ENCODE measurements at regions not wholly inside any gene's neighbourhood (a gene's known extent, or its start where the extent isn't known, plus 50 kb on each side); places are given as distances from the start of the nearest gene placed in this dataset.
"Not testable (repeated sequence)": the region's sequence is repeated elsewhere in the genome, so short reads cannot be mapped to it uniquely, and the experiment has no call there.

DNA sequence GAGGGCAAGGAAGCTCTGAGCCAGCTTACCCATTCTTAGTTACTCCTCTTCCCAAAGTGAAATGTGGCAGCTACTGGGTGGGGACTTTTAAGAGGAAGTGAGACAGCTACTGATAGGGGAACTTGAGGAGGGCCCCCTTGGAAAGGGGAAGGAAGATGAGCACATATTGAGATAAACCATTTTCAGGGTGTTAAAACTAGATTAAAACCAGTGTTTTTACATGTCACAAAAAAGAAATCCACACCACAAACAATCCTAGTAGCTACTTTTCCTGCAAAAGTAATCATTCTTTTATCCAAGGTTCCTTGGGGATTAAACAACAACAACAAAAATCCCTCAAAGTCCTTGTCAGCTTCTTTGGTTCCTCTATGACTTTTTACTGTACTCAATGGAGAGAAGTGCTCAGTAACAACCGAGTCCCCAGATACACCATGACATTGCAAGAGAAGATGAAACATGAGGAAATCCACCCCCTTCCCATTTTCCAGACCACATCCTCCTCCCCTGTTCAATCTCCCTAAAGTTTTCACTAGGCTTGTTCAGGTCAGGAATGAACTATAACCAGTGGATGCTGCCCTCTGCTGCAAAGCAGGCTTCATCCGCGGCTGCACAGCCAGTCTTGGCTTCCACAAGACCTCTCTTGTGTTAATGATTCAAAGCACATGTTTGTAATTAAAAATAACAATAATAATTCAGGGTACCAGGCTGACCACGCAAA is 113.5 kb upstream of the TMEM164 start:
- Histone ChIP-seq H3K27ac (ENCODE audit: low read depth in 2 of 2, low read length in 2 of 2) (no peak overlapping the region), H3K9me3 (ENCODE audit: control insufficient read depth in 2 of 3, insufficient read depth in 1 of 3, low read length in 3 of 3) (no peaks in the 10 kb centered on the region), H3K4me3 (ENCODE audit: low read length in 3 of 3) (no peak overlapping the region), H3K27me3 (ENCODE audit: control insufficient read depth, insufficient read depth, low read length) (no peaks in the 10 kb centered on the region), H3K9ac (ENCODE audit: low read length in 3 of 3) (no peak overlapping the region), H3K36me3 (ENCODE audit: control insufficient read depth in 2 of 3, insufficient read depth in 3 of 3, low read length in 3 of 3) (no peaks in the 10 kb centered on the region), H3K4me1 (ENCODE audit: control insufficient read depth in 2 of 3, insufficient read depth in 2 of 3, low read depth in 1 of 3, low read length in 3 of 3) (no peaks in the 10 kb centered on the region)
- DNase-seq = peak in 3 of 5 donors; percentile 18 to 35 (median 32)
- TF ChIP-seq, protein P1, sequence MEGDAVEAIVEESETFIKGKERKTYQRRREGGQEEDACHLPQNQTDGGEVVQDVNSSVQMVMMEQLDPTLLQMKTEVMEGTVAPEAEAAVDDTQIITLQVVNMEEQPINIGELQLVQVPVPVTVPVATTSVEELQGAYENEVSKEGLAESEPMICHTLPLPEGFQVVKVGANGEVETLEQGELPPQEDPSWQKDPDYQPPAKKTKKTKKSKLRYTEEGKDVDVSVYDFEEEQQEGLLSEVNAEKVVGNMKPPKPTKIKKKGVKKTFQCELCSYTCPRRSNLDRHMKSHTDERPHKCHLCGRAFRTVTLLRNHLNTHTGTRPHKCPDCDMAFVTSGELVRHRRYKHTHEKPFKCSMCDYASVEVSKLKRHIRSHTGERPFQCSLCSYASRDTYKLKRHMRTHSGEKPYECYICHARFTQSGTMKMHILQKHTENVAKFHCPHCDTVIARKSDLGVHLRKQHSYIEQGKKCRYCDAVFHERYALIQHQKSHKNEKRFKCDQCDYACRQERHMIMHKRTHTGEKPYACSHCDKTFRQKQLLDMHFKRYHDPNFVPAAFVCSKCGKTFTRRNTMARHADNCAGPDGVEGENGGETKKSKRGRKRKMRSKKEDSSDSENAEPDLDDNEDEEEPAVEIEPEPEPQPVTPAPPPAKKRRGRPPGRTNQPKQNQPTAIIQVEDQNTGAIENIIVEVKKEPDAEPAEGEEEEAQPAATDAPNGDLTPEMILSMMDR (IDR thresholded peaks at IDR 0.05; ENCODE audit: borderline replicate concordance, extremely low read depth, insufficient read depth) = no peak
- no peak for FAIRE-seq
- intact Hi-C loops (cut with DNase I) = loop anchor here (10.0 kb wide), 1 partner anchor 405 kb away; the partner anchor contains the start of gene GUCY2F

DNA sequence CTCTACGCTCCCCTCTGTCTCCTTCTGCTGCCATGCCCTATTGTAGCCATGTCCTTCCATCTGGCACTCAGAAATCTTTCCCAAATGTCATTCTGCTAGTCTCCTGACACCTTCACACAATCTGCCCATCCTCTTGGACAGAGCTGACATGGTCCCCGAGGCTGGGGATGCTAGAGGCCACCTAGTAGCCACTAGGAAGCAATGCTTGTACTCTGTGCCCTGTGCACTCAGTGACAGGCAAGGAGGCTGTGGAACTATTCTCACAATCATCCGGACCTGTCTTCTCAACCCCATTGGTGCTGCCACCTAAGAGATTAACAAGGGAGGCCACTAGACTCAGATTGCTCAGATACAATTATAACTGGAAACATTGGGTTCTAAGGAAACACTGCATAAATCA is 112.6 kb upstream of the TMEM164 start:
- no peak overlapping the region for H3K27ac ChIP-seq (ENCODE audit: low read depth in 2 of 2, low read length in 2 of 2)
- H3K36me3 ChIP-seq (ENCODE audit: control insufficient read depth in 2 of 3, insufficient read depth in 3 of 3, low read length in 3 of 3) = no peaks in the 10 kb centered on the region
- intact Hi-C loops (cut with DNase I) = no loop called here

DNA sequence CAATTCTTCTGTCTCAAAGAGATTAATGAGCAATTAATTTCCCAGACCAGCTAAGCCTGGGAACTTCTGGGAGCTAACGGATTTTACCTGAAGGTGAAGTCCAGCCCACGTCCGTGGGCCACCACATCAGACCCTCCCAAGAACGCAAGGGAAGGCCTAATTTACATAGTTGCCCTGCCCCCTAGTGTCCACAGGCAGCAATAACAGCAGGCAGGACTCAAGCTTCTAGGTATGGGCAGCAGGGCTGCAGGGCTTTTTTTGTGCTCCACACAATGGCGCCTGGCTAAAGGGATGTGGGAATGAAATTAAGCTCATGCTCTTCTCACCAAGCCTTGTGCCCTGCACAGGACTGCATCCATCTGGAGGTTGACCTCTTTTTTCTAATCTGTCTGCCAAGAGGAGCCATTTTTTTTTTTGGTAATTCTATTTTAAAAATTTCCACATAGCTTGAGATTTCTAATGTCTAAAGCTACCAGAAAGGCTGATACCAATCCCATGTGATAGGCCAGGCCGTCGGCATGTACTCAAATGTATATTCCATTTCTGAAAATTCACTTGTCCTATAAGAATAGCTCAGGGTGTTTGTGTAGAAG is 111.9 kb upstream of the TMEM164 start:
- FAIRE-seq = no peak
- Histone ChIP-seq H3K36me3 (ENCODE audit: control insufficient read depth in 2 of 3, insufficient read depth in 3 of 3, low read length in 3 of 3) (no peaks in the 10 kb centered on the region), H3K27me3 (ENCODE audit: control insufficient read depth, insufficient read depth, low read length) (no peaks in the 10 kb centered on the region), H3K27ac (ENCODE audit: low read depth in 2 of 2, low read length in 2 of 2) (no peak overlapping the region), H3K4me1 (ENCODE audit: control insufficient read depth in 2 of 3, insufficient read depth in 2 of 3, low read depth in 1 of 3, low read length in 3 of 3) (no peaks in the 10 kb centered on the region), H3K9me3 (ENCODE audit: control insufficient read depth in 2 of 3, insufficient read depth in 1 of 3, low read length in 3 of 3) (no peaks in the 10 kb centered on the region), H3K9ac (ENCODE audit: low read length in 3 of 3) (no peak overlapping the region), H3K4me3 (ENCODE audit: low read length in 3 of 3) (no peak overlapping the region)
- TF ChIP-seq, protein P1 (IDR thresholded peaks at IDR 0.05; ENCODE audit: borderline replicate concordance, extremely low read depth, insufficient read depth) = peak; percentile 69
- intact Hi-C loops (cut with DNase I) = no loop called here
- DNase-seq = peak in 4 of 5 donors; percentile 62 to 81 (median 70)

More for the DNA sequence above, 112.6 kb upstream of the TMEM164 start:
- no peaks in the 10 kb centered on the region for H3K9me3 ChIP-seq (ENCODE audit: control insufficient read depth in 2 of 3, insufficient read depth in 1 of 3, low read length in 3 of 3)
- H3K9ac ChIP-seq (ENCODE audit: low read length in 3 of 3) = no peak overlapping the region
- no peak for FAIRE-seq
- H3K4me3 ChIP-seq (ENCODE audit: low read length in 3 of 3) = no peak overlapping the region
- no peaks in the 10 kb centered on the region for H3K4me1 ChIP-seq (ENCODE audit: control insufficient read depth in 2 of 3, insufficient read depth in 2 of 3, low read depth in 1 of 3, low read length in 3 of 3)
- TF ChIP-seq, protein P1 (IDR thresholded peaks at IDR 0.05; ENCODE audit: borderline replicate concordance, extremely low read depth, insufficient read depth) = no peak
- no peak for DNase-seq
- no peaks in the 10 kb centered on the region for H3K27me3 ChIP-seq (ENCODE audit: control insufficient read depth, insufficient read depth, low read length)

DNA sequence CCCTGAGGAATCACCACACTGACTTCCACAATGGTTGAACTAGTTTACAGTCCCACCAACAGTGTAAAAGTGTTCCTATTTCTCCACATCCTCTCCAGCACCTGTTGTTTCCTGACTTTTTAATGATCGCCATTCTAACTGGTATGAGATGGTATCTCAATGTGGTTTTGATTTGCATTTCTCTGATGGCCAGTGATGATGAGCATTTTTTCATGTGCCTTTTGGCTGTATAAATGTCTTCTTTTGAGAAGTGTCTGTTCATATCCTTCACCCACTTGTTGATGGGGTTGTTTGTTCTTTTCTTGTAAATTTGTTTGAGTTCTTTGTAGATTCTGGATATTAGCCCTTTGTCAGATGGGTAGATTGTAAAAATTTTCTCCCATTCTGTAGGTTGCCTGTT is 106.9 kb upstream of the TMEM164 start:
- H3K36me3 ChIP-seq (ENCODE audit: control insufficient read depth in 2 of 3, insufficient read depth in 3 of 3, low read length in 3 of 3); H3K9ac ChIP-seq (ENCODE audit: low read length in 3 of 3); FAIRE-seq; intact Hi-C loops (cut with DNase I); DNase-seq; H3K27me3 ChIP-seq (ENCODE audit: control insufficient read depth, insufficient read depth, low read length); H3K4me1 ChIP-seq (ENCODE audit: control insufficient read depth in 2 of 3, insufficient read depth in 2 of 3, low read depth in 1 of 3, low read length in 3 of 3); H3K27ac ChIP-seq (ENCODE audit: low read depth in 2 of 2, low read length in 2 of 2); H3K9me3 ChIP-seq (ENCODE audit: control insufficient read depth in 2 of 3, insufficient read depth in 1 of 3, low read length in 3 of 3); H3K4me3 ChIP-seq (ENCODE audit: low read length in 3 of 3): not testable (repeated sequence)
